Effector memory CD8-positive, alpha-beta T cell (primary cell): ENCODE measurements at regions not wholly inside any gene's neighbourhood (a gene's known extent, or its start where the extent isn't known, plus 50 kb on each side); places are given as distances from the start of the nearest gene placed in this dataset.

Source experiments
- ATAC-seq: fragments of 150-1000 bp; cut with Tn5 transposase; replicated peaks from 2 replicates; pipeline ENCODE4 v1.10.0; 2021; ENCODE audit warnings: mild to moderate bottlenecking, moderate library complexity
- DNase-seq, 3 experiments: peaks; one replicate each; pipeline ENCODE4 v3.0.0; 2021
- H3K27ac Mint-ChIP-seq, 2 donors: one replicate each; pipeline ENCODE4 v1.8.0; 2022; ENCODE audit warnings: mild to moderate bottlenecking in 2 of 2, mixed read lengths in 2 of 2, moderate library complexity in 2 of 2
- H3K27me3 Mint-ChIP-seq, 2 donors: one replicate each; pipeline ENCODE4 v1.8.0; 2022; ENCODE audit warnings: mixed read lengths in 2 of 2
- H3K36me3 Mint-ChIP-seq: one replicate; pipeline ENCODE4 v1.8.0; 2022; ENCODE audit warnings: mild to moderate bottlenecking, moderate library complexity, mixed read lengths; ENCODE audit not compliant: insufficient read depth
- H3K4me1 Mint-ChIP-seq, 2 donors: one replicate each; pipeline ENCODE4 v1.8.0; 2022; ENCODE audit warnings: low read depth in 2 of 2, mixed read lengths in 2 of 2
- H3K4me3 Mint-ChIP-seq, 2 donors: one replicate each; pipeline ENCODE4 v1.8.0; 2022; ENCODE audit warnings: mild to moderate bottlenecking in 2 of 2, mixed read lengths in 2 of 2, moderate library complexity in 2 of 2
- H3K9me3 Mint-ChIP-seq, 2 donors: one replicate each; pipeline ENCODE4 v1.8.0; 2022; ENCODE audit warnings: mixed read lengths in 2 of 2

- Mint-ChIP-seq H3K4me3 (no peak overlapping the region), H3K27ac (no peak overlapping the region), H3K9me3 (peaks cover 4 to 14% of the 10 kb centered on the region in 2 donors), H3K36me3 (no peaks in the 10 kb centered on the region), H3K4me1 (no peaks in the 10 kb centered on the region), H3K27me3 (peaks cover 0 to 9% of the 10 kb centered on the region in 2 donors)
- ATAC-seq (no peak), DNase-seq (no peak)
Observed at GRCh38 chr13:106297283-106297682, 238.2 kb downstream of the EFNB2 start.

DNA sequence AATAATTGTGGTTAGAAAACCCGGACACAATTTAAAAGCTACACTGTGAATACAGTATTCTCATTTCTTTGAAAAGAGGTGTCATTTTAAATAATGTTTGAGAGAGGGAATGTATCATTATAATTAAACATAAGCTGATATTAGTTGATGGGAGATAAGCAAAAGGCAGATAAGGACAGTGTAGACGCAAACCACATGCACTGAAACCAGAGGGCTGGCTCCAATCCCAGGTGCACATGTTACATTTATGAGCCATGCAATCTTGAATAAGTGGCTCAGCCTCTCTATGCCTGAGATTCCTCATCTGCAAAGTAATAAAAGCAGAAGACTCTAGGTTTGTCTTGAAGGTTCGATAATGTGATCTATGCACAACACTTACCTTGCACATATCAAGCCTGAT is 238.7 kb downstream of the EFNB2 start:
- Mint-ChIP-seq H3K4me1 (no peaks in the 10 kb centered on the region), H3K27me3 (peaks cover 0 to 9% of the 10 kb centered on the region in 2 donors), H3K9me3 (peaks cover 4 to 14% of the 10 kb centered on the region in 2 donors), H3K27ac (no peak overlapping the region), H3K36me3 (no peaks in the 10 kb centered on the region), H3K4me3 (no peak overlapping the region)
- DNase-seq (no peak), ATAC-seq (no peak)

DNA sequence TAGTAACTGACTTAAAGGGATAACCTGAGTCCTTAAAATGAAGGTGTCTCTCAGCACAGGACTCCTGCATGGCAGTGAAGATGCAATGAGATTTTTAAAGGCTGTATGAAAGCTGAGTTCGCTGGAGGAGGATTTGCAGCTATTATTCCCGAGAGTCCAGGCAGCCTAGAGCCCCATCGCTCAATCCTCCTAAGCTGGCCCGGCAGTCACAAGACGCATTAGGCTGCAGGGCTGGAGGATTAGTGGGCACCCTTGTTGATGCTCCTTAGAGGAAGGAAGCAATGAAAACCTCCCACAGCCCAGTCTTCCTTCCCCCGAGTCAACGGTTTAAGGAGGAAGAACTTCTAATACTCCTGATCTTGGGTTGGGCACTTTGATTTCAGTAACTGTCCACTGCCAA is 239.5 kb downstream of the EFNB2 start:
- DNase-seq (no peak), ATAC-seq (no peak)
- peaks cover 0 to 9% of the 10 kb centered on the region in 2 donors for H3K27me3 Mint-ChIP-seq
- no peak overlapping the region for H3K4me3 Mint-ChIP-seq
- no peaks in the 10 kb centered on the region for H3K4me1 Mint-ChIP-seq
- H3K27ac Mint-ChIP-seq = no peak overlapping the region
- no peaks in the 10 kb centered on the region for H3K36me3 Mint-ChIP-seq
- peaks cover 3 to 14% of the 10 kb centered on the region in 2 donors for H3K9me3 Mint-ChIP-seq

GRCh38 chr13:106291006-106291405 is 244.5 kb downstream of the EFNB2 start:
- no peaks in the 10 kb centered on the region for H3K27me3 Mint-ChIP-seq
- no peaks in the 10 kb centered on the region for H3K36me3 Mint-ChIP-seq
- no peak for ATAC-seq
- no peak for DNase-seq
- peaks cover 3 to 21% of the 10 kb centered on the region in 2 donors for H3K9me3 Mint-ChIP-seq
- H3K4me3 Mint-ChIP-seq = no peak overlapping the region
- no peaks in the 10 kb centered on the region for H3K4me1 Mint-ChIP-seq
- H3K27ac Mint-ChIP-seq = no peak overlapping the region

- DNase-seq (no peak), ATAC-seq (no peak)
- no peaks in the 10 kb centered on the region for H3K36me3 Mint-ChIP-seq
- H3K27me3 Mint-ChIP-seq = no peaks in the 10 kb centered on the region
- H3K9me3 Mint-ChIP-seq = peaks cover 3 to 19% of the 10 kb centered on the region in 2 donors
- no peak overlapping the region for H3K4me3 Mint-ChIP-seq
- H3K27ac Mint-ChIP-seq = no peak overlapping the region
- H3K4me1 Mint-ChIP-seq = no peaks in the 10 kb centered on the region
Observed at GRCh38 chr13:106287351-106287750, 248.1 kb downstream of the EFNB2 start.

DNA sequence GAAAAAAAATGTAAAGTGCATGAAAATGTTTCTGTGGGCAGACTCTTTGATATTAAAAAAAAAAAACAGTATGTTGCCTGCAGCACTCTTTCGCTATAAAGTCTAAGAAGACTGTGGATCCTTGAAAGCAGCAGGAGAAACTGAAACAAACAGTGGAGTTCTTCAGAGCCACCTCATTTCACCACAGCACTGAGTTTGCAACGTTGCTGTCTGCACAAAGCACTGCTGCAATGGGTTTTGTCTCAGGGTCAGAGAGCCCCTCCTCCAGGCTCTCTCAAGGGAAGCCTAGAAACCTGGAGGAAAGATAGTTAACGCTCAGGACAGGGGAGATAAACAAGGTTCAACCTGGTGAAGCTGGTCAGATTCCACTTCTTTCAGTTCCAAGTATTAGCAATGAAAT is 248.7 kb downstream of the EFNB2 start:
- no peaks in the 10 kb centered on the region for H3K36me3 Mint-ChIP-seq

GRCh38 chr13:106284358-106284757 is 251.1 kb downstream of the EFNB2 start:
- ATAC-seq = no peak

More for the DNA sequence above, 248.7 kb downstream of the EFNB2 start:
- H3K27ac Mint-ChIP-seq = no peak overlapping the region
- no peaks in the 10 kb centered on the region for H3K27me3 Mint-ChIP-seq
- H3K4me1 Mint-ChIP-seq = no peaks in the 10 kb centered on the region
- no peak overlapping the region for H3K4me3 Mint-ChIP-seq
- DNase-seq = no peak
- ATAC-seq = no peak
- peaks cover 3 to 19% of the 10 kb centered on the region in 2 donors for H3K9me3 Mint-ChIP-seq

DNA sequence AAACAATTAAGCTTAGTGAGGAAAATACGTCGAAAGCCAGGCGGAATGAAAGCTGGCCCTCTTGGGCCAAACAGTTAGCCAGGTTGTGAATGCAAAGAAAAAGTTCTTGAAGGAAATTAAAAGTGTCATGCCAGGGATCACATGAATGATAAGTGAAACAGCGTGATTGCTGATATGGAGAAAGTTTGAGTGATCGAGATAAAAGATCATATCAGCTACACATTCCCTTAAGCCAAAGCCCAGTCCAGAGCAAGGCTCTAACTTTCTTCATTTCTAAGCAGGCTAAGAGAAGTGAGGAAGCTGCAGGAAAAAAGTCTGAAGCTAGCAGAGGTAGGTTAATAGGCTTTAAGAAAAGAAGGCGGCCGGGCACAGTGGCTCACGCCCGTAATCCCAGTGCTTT is 254.0 kb downstream of the EFNB2 start:
- H3K27ac Mint-ChIP-seq = no peak overlapping the region
- ATAC-seq (no peak), DNase-seq (no peak)
- no peak overlapping the region for H3K4me3 Mint-ChIP-seq
- no peaks in the 10 kb centered on the region for H3K36me3 Mint-ChIP-seq
- H3K4me1 Mint-ChIP-seq = no peaks in the 10 kb centered on the region
- H3K9me3 Mint-ChIP-seq = peaks cover 0 to 7% of the 10 kb centered on the region in 2 donors
- no peaks in the 10 kb centered on the region for H3K27me3 Mint-ChIP-seq

More at GRCh38 chr13:106284358-106284757, 251.1 kb downstream of the EFNB2 start:
- H3K27ac Mint-ChIP-seq = no peak overlapping the region
- H3K9me3 Mint-ChIP-seq = peaks cover 1 to 19% of the 10 kb centered on the region in 2 donors
- no peak overlapping the region for H3K4me3 Mint-ChIP-seq
- H3K4me1 Mint-ChIP-seq = no peaks in the 10 kb centered on the region
- no peak for DNase-seq
- no peaks in the 10 kb centered on the region for H3K36me3 Mint-ChIP-seq
- no peaks in the 10 kb centered on the region for H3K27me3 Mint-ChIP-seq

DNA sequence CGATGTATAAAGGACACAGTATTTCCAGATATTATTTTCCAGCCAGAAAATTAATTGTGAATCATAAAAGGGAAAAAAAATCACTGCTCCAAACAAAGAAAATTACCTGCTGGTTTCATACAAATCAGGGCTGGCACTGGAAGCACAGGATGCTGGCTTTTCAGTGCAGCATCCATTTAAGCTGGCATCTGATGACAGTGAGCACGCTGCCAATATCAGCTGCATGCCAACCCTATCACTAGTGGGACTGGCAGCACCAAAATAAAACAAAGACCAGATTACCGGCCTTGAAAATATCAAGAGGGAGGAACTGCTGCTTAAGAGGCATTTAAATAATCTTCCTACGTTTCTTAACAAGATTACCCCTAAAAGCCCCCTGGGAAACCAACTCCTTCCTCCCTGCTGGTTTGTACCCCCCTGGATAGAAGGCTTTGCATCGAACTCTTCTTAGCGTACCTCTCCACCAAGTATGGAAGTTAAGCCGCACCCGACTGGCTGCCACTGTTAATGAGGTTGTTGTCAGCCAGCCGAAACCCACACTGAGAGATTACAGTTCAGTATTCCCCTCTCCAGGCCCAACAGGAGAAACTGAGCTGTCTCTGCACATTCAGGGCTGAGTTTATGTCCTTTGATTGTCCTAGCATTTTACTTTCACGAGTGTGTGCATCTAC is 257.8 kb downstream of the EFNB2 start:
- DNase-seq (no peak), ATAC-seq (no peak)
- H3K27ac Mint-ChIP-seq = no peak overlapping the region
- H3K36me3 Mint-ChIP-seq = no peaks in the 10 kb centered on the region
- H3K4me1 Mint-ChIP-seq = no peaks in the 10 kb centered on the region
- H3K4me3 Mint-ChIP-seq = no peak overlapping the region
- H3K9me3 Mint-ChIP-seq = no peaks in the 10 kb centered on the region
- no peaks in the 10 kb centered on the region for H3K27me3 Mint-ChIP-seq

GRCh38 chr13:106276876-106277275 is 258.6 kb downstream of the EFNB2 start:
- Mint-ChIP-seq H3K4me3 (no peak overlapping the region), H3K9me3 (no peaks in the 10 kb centered on the region), H3K4me1 (no peaks in the 10 kb centered on the region), H3K27ac (no peak overlapping the region), H3K27me3 (no peaks in the 10 kb centered on the region), H3K36me3 (no peaks in the 10 kb centered on the region)
- DNase-seq = no peak
- ATAC-seq = no peak

GRCh38 chr13:106275446-106276032 is 259.9 kb downstream of the EFNB2 start:
- H3K4me1 Mint-ChIP-seq = no peaks in the 10 kb centered on the region
- H3K9me3 Mint-ChIP-seq = peaks cover 0 to 5% of the 10 kb centered on the region in 2 donors
- H3K4me3 Mint-ChIP-seq = no peak overlapping the region
- no peak overlapping the region for H3K27ac Mint-ChIP-seq
- no peaks in the 10 kb centered on the region for H3K36me3 Mint-ChIP-seq
- DNase-seq = no peak
- no peaks in the 10 kb centered on the region for H3K27me3 Mint-ChIP-seq
- ATAC-seq = no peak

GRCh38 chr13:106274551-106275203 is 260.8 kb downstream of the EFNB2 start:
- no peak for ATAC-seq
- no peak for DNase-seq
- no peaks in the 10 kb centered on the region for H3K27me3 Mint-ChIP-seq
- H3K36me3 Mint-ChIP-seq = peaks cover 3% of the 10 kb centered on the region
- no peak overlapping the region for H3K4me3 Mint-ChIP-seq
- H3K9me3 Mint-ChIP-seq = peaks cover 3 to 11% of the 10 kb centered on the region in 2 donors
- H3K27ac Mint-ChIP-seq = no peak overlapping the region
- no peaks in the 10 kb centered on the region for H3K4me1 Mint-ChIP-seq

GRCh38 chr13:106263801-106264200 is 271.7 kb downstream of the EFNB2 start:
- Mint-ChIP-seq H3K4me1 (no peaks in the 10 kb centered on the region), H3K4me3 (no peak overlapping the region), H3K27me3 (no peaks in the 10 kb centered on the region), H3K9me3 (peaks cover 0 to 3% of the 10 kb centered on the region in 2 donors), H3K27ac (no peak overlapping the region), H3K36me3 (no peaks in the 10 kb centered on the region)
- ATAC-seq (no peak), DNase-seq (no peak)

GRCh38 chr13:106262886-106263285 is 272.6 kb downstream of the EFNB2 start:
- Mint-ChIP-seq H3K4me1 (no peaks in the 10 kb centered on the region), H3K27me3 (no peaks in the 10 kb centered on the region), H3K4me3 (no peak overlapping the region), H3K27ac (no peak overlapping the region), H3K9me3 (peaks cover 0 to 3% of the 10 kb centered on the region in 2 donors), H3K36me3 (no peaks in the 10 kb centered on the region)
- no peak for ATAC-seq
- no peak for DNase-seq
